AG04450 (cell line): ENCODE measurements at regions not wholly inside any gene's neighbourhood (a gene's known extent, or its start where the extent isn't known, plus 50 kb on each side); places are given as distances from the start of the nearest gene placed in this dataset.

Experiments
- CTCF ChIA-PET: fragments of 300-600, 350-600 bp; formaldehyde crosslinking; extraction: SDS; loops from one replicate; lab custom pipeline; 2022; ENCODE audit warnings: antibody characterized with exemption, inconsistent platforms; lab: Charles Lee
- POLR2A ChIA-PET: fragments of 350-600 bp; formaldehyde crosslinking; extraction: SDS; loops from one replicate; lab custom pipeline; 2021; ENCODE audit warnings: antibody characterized with exemption, inconsistent platforms; lab: Yijun Ruan, JAX
- DNase-seq: peaks from one replicate; pipeline ENCODE4 v3.0.0-alpha.2; 2011; ENCODE audit warnings: low read depth, low spot score
- H3K27ac ChIP-seq: one replicate; pipeline ENCODE4 v1.5.1; 2012; ENCODE audit warnings: low read depth, low read length, control low read depth
- H3K27me3 ChIP-seq: one replicate; pipeline ENCODE4 v1.6.0; 2012; ENCODE audit warnings: low read length; ENCODE audit not compliant: control insufficient read depth, insufficient read depth
- H3K4me3 ChIP-seq: 2 replicates; pipeline ENCODE4 v1.5.1; 2011; ENCODE audit warnings: mild to moderate bottlenecking, low read depth, low read length, control low read depth
- H3K9me3 ChIP-seq: 2 replicates; pipeline ENCODE4 v1.5.1; 2012; ENCODE audit warnings: low read length; ENCODE audit not compliant: control insufficient read depth, insufficient read depth
- CTCF ChIP-seq: IDR thresholded peaks from 2 replicates; pipeline ENCODE4 v1.5.1; 2011; ENCODE audit warnings: low read depth, low read length, control low read depth, inconsistent platforms

GRCh38 chr2:4455486-4456155 is 752.2 kb downstream of the DCDC2C start:
- Histone ChIP-seq H3K9me3 (peaks cover 5% of the 10 kb centered on the region), H3K27me3 (no peaks in the 10 kb centered on the region), H3K27ac (no peak overlapping the region), H3K4me3 (no peak overlapping the region)
- no peak for DNase-seq
- CTCF ChIA-PET = no interaction called here
- no peak for TF ChIP-seq CTCF
- POLR2A ChIA-PET = no interaction called here

GRCh38 chr2:4464634-4465266 is 761.4 kb downstream of the DCDC2C start:
- H3K4me3 ChIP-seq = no peak overlapping the region
- ChIA-PET POLR2A (no interaction called here), CTCF (no interaction called here)
- no peak overlapping the region for H3K27ac ChIP-seq
- H3K9me3 ChIP-seq = peaks cover 25% of the 10 kb centered on the region
- DNase-seq = no peak
- TF ChIP-seq CTCF = no peak
- H3K27me3 ChIP-seq = no peaks in the 10 kb centered on the region

- Histone ChIP-seq H3K4me3 (no peak overlapping the region), H3K9me3 (peaks cover 30% of the 10 kb centered on the region), H3K27me3 (no peaks in the 10 kb centered on the region), H3K27ac (no peak overlapping the region)
- CTCF ChIA-PET = no interaction called here
- no peak for TF ChIP-seq CTCF
- DNase-seq = no peak
- POLR2A ChIA-PET = no interaction called here
These were observed 762.3 kb downstream of the DCDC2C start for GRCh38 chr2:4465671-4466070.

- DNase-seq = no peak
- POLR2A ChIA-PET = no interaction called here
- Histone ChIP-seq H3K9me3 (peaks cover 22% of the 10 kb centered on the region; the same call in 1 of the 2 replicates), H3K27ac (no peak overlapping the region), H3K4me3 (no peak overlapping the region), H3K27me3 (no peaks in the 10 kb centered on the region)
- no peak for TF ChIP-seq CTCF
- CTCF ChIA-PET = no interaction called here
These were observed 772.2 kb downstream of the DCDC2C start for GRCh38 chr2:4475618-4476017.

GRCh38 chr2:4483050-4483449 is 779.7 kb downstream of the DCDC2C start:
- TF ChIP-seq CTCF = no peak
- DNase-seq = no peak
- H3K27me3 ChIP-seq = no peaks in the 10 kb centered on the region
- CTCF ChIA-PET = no interaction called here
- peaks cover 35% of the 10 kb centered on the region; the same call in 1 of the 2 replicates for H3K9me3 ChIP-seq
- POLR2A ChIA-PET = no interaction called here
- no peak overlapping the region for H3K4me3 ChIP-seq
- no peak overlapping the region for H3K27ac ChIP-seq
